GM19468 (cell line): ENCODE measurements at regions not wholly inside any gene's neighbourhood (a gene's known extent, or its start where the extent isn't known, plus 50 kb on each side); places are given as distances from the start of the nearest gene placed in this dataset.
A peak's percentile ranks its signal among the peaks of the same experiment; 100 is the strongest.
"Not testable (repeated sequence)": the region's sequence is repeated elsewhere in the genome, so short reads cannot be mapped to it uniquely, and the experiment has no call there.

ENCODE experiments used
- ATAC-seq: cut with Tn5 transposase; IDR thresholded peaks from one replicate; pipeline ENCODE4 v1.9.1; 2021; ENCODE audit warnings: mild to moderate bottlenecking, moderate library complexity, moderate number of reproducible peaks; ENCODE audit not compliant: unreplicated experiment; ENCODE audit errors: extremely low read depth

DNA sequence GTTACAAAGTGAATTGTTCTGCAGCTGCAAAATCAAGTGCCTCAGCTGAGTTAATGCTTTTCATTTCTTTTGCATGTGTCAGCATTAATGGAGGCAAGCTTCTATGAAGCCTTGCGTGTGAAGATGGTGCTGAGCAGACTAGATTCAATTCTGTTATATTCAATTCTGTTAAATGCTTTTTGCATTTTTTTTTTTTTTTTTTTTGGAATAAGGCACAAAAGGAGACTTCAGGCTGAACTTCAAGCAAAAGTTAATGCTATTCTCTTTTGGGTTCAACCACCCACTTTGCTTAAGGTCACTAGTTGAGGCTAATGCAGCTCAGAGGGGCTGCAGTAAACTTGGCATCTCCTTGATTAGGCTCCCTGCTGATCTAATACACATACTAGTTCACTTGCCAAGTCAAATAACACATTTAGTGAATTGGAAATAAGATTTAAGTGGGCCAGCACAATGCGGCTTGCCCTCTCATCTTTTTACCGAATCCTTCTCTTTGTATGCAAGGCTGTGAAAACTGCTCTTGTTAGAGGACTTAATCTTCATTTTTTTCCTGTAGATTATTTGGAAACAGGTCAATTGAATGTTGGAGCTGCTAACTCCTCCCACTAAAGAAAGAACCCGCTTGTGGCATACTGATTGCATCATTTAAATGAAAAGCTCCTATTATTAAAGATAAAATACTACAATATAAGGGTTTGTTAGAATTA lies 1020.2 kb downstream of the NR2F1-AS1 start:
- no peak for ATAC-seq

DNA sequence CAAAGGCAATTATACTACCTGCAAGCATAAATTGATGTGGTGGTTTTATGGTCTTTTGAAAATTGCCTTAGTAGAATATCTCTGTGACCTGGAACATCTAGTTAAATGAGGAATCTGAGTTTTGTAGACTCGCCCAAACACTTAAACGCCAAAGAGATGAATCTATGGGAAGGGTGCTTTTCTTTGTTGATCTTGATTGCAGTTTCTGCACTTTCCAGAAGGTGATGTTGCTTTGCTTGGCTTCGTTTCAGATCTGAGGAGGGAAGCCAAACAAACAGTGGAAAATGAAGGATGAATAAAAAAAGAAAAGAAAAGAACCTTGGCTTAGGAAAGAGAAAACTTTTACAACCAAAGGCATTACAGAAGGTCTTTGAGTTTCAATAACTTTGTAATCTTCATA lies 1021.2 kb downstream of the NR2F1-AS1 start:
- no peak for ATAC-seq

DNA sequence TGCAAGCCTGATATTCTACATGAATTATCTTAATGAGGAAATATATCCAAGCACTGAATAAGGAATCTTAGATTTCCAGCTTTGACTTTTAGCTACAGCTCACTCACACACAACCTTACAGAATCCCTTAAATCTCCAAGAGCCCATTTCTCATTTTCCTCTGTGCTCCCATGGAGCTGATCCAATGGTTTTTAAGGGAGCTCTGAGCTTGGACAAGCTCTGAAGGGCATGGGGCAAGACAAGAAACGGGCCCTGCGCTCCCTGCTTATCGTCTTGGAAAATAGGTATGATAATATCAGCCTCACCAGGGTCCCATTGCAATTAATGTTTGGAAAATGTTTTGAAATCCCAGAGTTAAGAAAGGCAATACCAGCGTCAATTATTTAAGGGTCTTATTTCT lies 1021.7 kb downstream of the NR2F1-AS1 start:
- no peak for ATAC-seq

DNA sequence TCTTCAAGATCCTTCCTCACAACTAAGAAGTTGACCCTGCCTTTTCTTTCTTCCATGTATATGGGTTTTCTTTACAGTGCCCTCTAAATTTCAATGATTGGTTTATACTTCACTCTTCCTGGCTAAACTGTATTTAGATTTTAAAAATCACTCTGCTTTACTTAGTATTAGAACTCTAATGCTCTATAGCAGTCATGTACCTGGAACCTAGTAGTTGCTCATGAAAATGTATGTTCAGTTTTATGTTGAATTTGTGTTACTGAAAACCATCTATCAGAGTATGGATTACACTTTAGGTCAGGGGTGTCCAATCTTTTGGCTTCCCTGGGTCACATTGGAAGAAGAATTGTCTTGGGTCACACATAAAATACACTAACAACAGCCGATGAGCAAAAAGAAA lies 1024.3 kb downstream of the NR2F1-AS1 start:
- ATAC-seq = no peak

DNA sequence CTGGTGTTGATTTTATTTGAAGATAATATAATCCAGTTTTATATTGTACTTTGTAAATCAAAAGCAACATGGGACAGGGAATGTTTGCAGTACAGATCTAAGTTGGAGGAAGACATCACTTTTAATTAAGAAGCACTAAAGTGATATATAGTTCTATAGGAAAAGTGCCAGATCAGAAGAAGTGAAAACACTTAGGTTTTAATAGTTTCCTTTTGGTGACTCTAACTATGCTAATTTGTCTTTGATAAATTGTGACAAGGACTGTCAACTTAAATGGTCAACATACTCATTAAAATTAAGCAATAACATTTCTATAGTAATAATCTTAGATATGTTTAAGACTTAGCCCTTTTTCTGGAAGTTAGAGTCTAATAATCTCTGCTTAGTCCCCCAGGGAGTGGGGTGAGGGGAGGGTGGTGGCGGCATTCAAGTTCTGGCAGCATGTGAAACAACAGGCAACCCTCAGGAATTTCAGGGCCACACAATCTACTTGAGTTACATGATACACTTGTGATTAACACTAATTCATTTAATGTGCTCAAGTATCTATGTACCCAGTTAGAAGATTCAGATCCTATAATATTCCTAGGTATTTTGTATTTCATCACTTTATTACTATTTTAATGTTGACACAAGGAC lies 1026.5 kb downstream of the NR2F1-AS1 start:
- no peak for ATAC-seq

DNA sequence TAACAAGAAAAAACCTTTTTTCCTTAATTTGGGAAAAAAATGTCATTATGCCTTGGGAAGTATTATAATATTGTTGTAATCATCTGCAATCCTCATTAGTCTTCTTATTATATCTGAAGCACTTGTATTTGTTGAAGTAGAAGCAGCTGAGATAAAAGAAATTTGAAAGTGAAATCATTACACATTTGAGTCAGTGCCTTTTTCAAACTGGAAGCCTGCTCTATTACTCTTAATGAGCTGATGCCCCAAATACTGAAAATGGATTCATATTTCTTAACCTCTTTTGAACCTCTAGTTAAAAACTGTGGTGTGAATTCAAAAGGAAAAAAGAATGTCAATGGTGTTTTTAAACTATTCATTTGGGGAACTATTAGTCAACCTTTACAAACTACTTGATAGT lies 1027.7 kb downstream of the NR2F1-AS1 start:
- no peak for ATAC-seq

DNA sequence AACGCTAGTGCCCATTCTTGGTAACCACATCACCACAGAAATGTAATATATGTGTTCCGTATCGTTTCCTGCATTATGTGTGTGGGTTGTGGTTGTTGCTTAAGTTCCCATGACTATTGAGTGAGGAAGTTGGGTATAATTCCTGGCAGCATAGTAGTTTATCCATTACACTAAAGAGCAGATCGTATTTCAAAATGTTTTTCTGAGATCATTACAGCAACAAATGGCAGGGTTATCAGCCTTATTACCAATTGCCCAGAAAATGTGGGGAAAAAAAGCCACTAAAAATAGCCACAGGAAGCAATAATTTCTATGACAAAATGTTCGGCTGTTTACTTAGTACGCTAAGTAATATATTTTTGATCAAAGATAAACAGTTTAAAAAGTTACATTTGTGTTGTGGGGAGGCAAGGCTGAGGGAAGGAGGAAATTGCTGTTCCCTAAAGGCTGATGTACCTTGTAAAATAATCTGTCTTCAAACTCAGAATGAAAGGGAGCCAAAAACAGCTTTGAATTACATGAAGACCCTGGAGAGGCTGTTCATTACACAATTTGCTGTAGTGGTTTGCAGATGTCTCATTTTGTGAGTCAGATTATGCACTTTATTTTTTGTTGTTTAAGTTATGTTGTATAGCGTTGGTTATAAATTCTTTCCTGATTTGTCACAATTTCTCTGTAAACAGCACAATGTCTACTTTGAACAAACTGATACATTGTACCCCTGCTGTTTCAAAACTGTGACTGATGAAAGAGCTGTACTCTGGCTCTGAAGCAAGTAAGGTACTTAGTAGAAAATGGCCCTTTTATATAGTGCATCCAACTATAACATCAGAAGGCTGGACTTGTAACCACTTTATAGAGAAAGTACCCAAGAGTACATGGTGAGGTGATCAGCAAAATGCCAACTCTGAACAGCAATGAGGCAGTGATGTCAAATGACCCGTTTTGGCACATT lies 1028.5 kb downstream of the NR2F1-AS1 start:
- no peak for ATAC-seq

DNA sequence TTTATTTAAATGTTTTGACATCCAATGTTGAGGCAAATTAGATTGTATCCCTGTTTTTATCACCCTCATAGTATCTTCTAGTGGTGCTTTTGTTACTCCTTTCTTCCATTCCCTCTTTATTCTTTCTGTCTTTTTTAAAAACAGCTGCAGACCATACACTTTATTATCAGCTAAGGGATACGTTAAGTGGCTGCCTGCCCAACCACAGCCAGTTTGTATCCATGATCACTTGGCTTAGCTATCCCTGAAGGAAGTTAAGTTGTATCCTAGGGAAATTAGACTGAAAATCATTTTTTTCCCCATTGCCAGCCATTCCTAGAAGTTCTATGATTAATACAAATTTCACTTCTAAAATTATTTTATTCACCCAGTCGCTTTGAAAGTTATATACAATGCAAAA lies 1032.7 kb downstream of the NR2F1-AS1 start:
- no peak for ATAC-seq

DNA sequence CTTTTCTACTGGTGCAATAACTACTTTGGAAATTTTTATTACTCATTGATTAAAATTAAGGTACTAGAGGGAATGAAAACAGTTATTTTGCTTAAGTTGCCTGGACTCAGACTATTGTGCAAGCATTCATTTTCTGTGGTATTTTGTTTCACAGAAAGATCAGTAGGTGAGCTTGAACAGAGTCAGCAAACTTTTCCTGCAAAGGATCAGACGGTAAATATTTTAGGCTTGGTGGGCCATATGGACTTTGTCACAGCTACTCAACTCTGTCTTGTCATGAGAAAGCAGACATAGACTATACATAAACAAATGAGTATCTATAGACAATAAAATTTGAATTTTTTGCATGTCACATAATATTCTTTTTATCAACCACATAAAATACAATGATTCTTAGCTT lies 1036.4 kb downstream of the NR2F1-AS1 start:
- ATAC-seq = no peak

DNA sequence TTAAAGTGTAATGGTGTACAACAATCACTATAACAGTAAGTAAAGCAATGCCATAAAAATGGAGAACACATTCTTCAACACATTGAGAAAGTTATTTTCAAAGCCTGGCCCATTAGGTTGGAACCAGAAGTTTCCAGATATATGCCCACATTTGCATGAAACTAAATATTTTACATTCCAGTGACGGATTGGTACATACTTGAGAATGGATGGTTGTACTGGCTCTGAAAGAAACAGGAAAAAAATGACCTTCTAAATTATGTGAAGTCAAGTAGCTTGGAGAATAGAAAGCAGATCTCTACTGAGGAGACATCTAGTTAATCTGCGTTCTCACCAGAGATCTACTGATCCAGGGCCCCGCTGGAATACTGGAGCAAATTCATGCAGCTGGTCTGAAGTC lies 1037.0 kb downstream of the NR2F1-AS1 start:
- no peak for ATAC-seq

DNA sequence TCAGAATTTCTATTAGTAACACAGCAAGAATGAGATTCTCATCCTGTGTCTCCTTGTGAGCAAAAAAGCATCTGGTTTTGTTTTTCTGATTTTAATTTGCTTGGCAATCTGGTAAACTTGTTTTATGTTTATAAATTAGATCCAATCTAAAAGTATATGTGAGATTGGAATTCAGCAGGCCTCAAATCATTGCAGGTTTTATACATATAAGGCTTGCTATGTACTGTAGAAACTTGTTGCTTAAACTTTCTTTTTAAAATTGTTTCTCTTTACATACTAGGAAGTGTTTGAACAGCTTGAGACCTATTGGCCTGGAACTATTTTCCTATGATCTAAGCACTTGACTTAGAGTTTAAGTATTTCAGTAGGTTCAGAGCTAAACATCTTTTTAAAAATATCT lies 1037.8 kb downstream of the NR2F1-AS1 start:
- ATAC-seq = no peak

DNA sequence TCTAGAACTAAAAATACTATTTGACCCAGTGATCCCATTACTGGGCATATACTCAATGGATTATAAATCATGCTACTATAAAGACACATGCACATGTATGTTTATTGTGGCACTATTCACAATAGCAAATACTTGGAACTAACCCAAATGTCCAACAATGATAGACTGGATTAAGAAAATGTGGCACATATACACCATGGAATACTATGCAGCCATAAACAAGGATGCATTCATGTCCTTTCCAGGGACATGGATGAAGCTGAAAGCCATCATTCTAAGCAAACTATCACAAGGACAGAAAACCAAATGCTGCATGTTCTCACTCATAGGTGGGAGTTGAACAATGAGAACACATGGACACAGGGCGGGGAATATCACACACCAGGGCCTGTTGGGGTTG lies 1039.0 kb downstream of the NR2F1-AS1 start:
- ATAC-seq = not testable (repeated sequence)

DNA sequence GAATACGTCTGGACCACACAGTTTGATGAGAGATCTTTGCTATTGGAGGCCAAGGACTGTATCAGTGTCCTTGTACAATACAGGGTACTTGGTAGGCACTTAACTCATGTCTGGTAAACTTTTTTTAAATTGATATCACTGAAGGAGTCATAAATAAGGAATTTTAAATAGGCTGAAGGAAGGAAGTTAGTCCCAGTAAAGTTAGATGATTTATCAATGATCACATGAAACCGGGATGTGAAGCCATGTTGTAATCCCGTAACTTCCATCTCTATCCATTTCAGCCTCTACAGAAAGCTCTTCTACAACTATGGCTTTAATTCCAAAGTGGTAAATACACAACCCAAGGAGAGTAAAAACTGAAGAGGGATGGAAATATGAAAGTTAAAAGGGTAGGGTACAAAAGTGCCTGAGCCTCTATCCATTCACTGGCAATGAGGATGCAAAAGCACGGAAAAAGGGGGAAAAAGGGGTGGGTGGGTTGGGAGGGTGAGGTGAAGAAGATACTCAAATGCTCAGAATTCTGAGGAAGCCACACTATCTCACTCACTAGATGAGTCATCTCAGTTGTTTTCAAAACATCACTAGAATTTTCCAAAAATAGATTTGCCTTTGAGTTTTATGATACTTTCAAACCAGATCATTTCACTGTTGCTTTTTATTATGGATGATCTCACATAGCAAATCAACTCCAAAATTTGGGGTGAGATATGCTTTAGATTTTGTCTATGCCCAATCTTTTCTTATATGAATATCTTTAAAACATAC lies 1053.5 kb downstream of the NR2F1-AS1 start:
- no peak for ATAC-seq

DNA sequence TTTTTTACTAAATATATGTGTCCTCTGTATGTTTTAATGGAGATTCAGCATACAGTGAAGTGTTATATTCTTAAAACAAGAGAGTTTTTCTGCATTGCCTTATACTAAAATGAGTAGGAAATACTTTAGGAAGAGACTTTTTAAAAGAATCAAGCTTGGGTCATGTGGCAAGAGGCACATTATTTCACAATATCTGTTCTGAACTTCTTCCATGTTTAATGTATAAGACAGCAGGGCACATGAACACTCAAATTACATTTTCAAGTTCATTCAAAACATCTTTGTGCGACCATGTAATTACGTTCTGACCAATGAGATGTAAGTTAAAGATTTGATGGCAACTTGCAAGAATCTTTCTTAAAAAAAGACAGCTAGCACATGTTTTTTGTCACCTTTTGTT lies 1055.9 kb downstream of the NR2F1-AS1 start:
- ATAC-seq = no peak

DNA sequence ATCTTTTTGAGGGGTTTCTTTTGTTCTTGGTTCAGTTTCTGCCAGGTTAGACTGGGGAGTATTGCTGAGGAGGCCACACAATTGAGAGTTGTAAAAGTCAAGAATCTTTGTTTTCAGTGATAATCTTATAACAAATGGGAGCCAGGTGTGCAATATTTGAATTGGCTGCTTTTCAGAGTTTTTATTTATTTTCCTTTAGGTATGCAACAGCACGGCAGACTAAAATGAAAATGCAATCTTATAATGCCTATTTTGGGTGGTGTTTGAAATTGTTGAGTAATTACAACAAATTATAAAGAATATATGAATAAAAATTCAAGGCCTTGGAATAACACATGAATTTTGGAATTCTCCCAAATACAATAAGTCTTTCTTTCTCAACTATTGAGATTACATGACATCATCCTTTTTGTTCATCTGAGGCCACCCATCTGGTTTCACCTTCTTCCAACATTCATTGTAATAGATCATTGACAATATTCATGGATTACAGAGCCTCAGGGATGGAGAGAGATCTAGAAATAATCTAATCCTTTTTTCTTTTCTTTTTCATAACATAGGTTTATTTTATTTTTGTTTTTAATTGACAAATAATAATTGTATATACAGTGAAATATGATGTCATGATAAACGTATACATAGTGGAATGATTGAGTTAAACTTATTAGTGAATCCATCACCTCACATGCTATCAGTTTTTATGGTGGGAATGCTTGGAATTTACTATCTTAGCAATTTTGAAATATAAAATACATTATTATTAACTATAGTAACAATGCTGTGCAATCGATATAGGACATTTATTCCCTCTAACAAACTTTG lies 1061.0 kb downstream of the NR2F1-AS1 start:
- no peak for ATAC-seq

DNA sequence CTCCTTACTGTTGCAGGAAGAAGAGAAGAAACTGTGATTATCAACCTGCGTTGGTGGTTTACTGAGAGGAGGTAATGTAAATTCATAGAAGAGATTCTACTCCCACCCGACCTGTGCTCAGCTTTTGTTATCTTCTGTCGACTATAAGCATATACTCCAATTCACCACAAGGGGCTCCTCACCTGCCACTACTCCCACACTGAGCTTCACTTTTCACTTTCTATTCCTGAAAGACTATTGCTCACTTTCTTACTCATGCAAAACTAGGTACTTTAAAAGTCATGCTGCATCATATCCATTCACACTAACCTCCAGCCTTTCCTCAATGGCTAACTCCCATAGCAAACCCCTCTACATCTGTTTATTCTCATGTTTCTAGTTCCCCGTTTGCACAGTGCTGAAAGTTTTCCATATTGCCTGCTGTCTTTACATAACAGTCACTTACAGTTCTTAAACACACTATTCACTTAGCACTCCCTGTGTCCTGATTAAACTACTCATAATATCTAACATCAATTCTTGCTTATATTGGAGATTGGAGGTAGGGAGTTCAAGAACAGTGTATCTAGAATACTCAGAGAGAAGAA lies 1062.6 kb downstream of the NR2F1-AS1 start:
- ATAC-seq = peak; percentile 90

DNA sequence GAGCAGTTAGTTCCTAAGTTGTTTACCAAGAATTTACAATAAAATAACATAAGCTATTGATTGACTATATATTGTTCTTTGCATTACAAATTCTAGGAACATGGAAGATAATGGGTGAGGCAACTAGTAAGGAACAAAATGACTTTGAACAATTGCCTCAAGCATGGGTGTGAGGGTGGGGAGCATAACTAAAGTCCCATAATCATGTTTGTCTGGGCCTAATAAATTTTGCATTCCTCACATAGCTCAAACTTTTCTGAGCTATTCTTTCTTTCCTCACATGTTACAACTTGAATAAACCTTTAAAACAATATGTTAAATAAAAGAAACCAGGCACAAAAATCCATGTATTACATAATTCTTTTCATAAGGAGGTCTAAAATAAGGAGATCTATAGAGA lies 1066.1 kb downstream of the NR2F1-AS1 start:
- no peak for ATAC-seq

DNA sequence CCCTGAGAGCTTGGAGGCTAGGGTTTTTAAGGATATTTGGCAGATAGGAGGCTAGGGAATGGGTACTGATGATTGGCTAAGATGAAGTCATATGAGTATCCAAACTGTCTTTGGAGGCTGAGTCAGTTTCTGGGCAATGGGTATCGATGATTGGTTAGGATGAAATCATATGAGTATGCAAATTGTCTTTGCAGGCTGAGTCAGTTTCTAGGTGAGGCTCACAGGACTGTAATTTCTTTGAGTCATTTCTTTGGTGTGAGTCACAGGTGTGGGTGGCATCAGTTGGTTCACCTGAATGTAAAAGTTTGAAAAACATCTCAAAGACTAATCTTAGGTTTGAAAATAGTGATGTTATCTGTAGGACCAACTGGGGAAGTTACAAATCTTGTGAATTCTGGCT lies 1068.0 kb downstream of the NR2F1-AS1 start:
- ATAC-seq = no peak

DNA sequence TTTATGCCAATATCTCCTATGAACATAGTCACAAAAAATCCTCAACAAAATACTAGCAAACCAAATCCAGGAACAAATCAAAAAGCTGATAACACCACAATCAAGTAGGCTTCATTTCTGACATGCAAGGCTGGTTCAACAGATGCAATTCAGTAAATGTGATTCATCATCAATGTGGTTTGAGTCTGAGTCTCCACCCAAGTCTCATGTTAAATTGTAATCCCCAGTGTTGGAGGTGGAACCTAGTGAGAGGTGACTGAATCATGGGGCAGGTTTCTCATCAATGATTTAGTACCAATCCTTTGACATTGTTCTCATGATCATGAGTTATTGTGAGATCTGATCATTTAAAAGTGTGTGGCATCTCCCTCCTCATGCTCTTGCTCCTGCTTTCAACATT lies 1072.7 kb downstream of the NR2F1-AS1 start:
- no peak for ATAC-seq
